ENCODE measurements at regions not wholly inside any gene's neighbourhood (a gene's known extent, or its start where the extent isn't known, plus 50 kb on each side); places are given as distances from the start of the nearest gene placed in this dataset.

DNA sequence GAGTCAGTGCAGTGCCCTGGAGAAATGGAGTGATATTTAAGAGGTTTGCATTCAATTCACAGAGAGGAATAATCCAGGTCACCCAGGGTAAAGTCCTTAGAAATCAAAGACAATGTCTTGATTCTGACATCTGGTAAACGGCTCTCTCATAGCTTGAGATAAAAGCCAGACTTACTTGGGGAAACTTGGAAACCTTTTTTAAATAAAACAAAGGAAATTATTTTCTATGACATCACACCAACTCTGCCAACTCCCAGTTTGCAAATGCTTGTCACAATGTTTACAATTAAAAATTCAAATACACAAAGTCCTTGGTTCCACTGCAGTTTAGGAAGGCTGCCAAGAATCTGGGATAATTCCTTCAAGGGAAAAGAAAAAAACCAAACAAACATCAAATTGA lies 255.1 kb upstream of the NREP start:
- TF ChIP-seq, protein P1, sequence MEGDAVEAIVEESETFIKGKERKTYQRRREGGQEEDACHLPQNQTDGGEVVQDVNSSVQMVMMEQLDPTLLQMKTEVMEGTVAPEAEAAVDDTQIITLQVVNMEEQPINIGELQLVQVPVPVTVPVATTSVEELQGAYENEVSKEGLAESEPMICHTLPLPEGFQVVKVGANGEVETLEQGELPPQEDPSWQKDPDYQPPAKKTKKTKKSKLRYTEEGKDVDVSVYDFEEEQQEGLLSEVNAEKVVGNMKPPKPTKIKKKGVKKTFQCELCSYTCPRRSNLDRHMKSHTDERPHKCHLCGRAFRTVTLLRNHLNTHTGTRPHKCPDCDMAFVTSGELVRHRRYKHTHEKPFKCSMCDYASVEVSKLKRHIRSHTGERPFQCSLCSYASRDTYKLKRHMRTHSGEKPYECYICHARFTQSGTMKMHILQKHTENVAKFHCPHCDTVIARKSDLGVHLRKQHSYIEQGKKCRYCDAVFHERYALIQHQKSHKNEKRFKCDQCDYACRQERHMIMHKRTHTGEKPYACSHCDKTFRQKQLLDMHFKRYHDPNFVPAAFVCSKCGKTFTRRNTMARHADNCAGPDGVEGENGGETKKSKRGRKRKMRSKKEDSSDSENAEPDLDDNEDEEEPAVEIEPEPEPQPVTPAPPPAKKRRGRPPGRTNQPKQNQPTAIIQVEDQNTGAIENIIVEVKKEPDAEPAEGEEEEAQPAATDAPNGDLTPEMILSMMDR (IDR thresholded peaks at IDR 0.05; ENCODE audit: poor library complexity, severe bottlenecking) = no peak
- TF ChIP-seq SMC3 (conservative IDR thresholded peaks at IDR 0.05; ENCODE audit: poor library complexity) (no peak), EP300 (conservative IDR thresholded peaks at IDR 0.05; ENCODE audit: poor library complexity, severe bottlenecking) (no peak)

Measured in neural cell (in vitro differentiated cells).